Activated CD4-positive, alpha-beta T cell treated with anti-CD3 and anti-CD28 coated beads, Interleukin-2, amount 50 U/mL, for 24 hours (primary cell): ENCODE measurements at regions not wholly inside any gene's neighbourhood (a gene's known extent, or its start where the extent isn't known, plus 50 kb on each side); places are given as distances from the start of the nearest gene placed in this dataset.
"Not testable (repeated sequence)": the region's sequence is repeated elsewhere in the genome, so short reads cannot be mapped to it uniquely, and the experiment has no call there.

ENCODE experiments used
- DNase-seq, 2 donors: peaks; one replicate each; pipeline ENCODE4 v3.0.0-alpha.2; 2020; ENCODE audit warnings: low read depth in 1 of 2, low spot score in 1 of 2

- DNase-seq: not testable (repeated sequence)
Observed at GRCh38 chr10:87300163-87300562, 57.4 kb upstream of the NUTM2D start.

GRCh38 chr10:87301466-87302115 is 56.0 kb upstream of the NUTM2D start:
- DNase-seq: peak; percentile 2 to 7

GRCh38 chr10:87302132-87302531 is 55.4 kb upstream of the NUTM2D start:
- not testable (repeated sequence) for DNase-seq

- not testable (repeated sequence) for DNase-seq
Observed at GRCh38 chr10:87303707-87304106, 53.8 kb upstream of the NUTM2D start.

GRCh38 chr10:87306681-87307080 is 50.9 kb upstream of the NUTM2D start:
- DNase-seq: not testable (repeated sequence)
